Osteoblast (primary cell): ENCODE measurements at regions not wholly inside any gene's neighbourhood (a gene's known extent, or its start where the extent isn't known, plus 50 kb on each side); places are given as distances from the start of the nearest gene placed in this dataset.

Experiments used
- DNase-seq: peaks from one replicate; pipeline ENCODE4 v3.0.0; 2011; ENCODE audit warnings: low spot score, mixed read lengths; ENCODE audit not compliant: insufficient read length; ENCODE audit errors: missing footprints
- H2AFZ ChIP-seq: 2 replicates; pipeline ENCODE4 v1.6.0; 2011; ENCODE audit warnings: mild to moderate bottlenecking, low read length
- H3K27ac ChIP-seq: 2 replicates; pipeline ENCODE4 v1.5.1; 2011; ENCODE audit warnings: mild to moderate bottlenecking, low read depth, low read length, moderate library complexity
- H3K27me3 ChIP-seq: 2 replicates; pipeline ENCODE4 v1.6.0; 2012; ENCODE audit warnings: mild to moderate bottlenecking, control low read depth, inconsistent platforms, low read length, moderate library complexity; ENCODE audit not compliant: insufficient read depth
- H3K36me3 ChIP-seq: 2 replicates; pipeline ENCODE4 v1.5.1; 2011; ENCODE audit warnings: mild to moderate bottlenecking, low read length, control low read depth, moderate library complexity; ENCODE audit not compliant: insufficient read depth
- H3K4me1 ChIP-seq: 2 replicates; pipeline ENCODE4 v1.5.1; 2011; ENCODE audit warnings: mild to moderate bottlenecking, low read length, control low read depth, moderate library complexity; ENCODE audit not compliant: insufficient read depth
- H3K4me2 ChIP-seq: 2 replicates; pipeline ENCODE4 v1.6.0; 2011; ENCODE audit warnings: mild to moderate bottlenecking, low read length; ENCODE audit not compliant: insufficient read depth
- H3K4me3 ChIP-seq: fragments of 200-600 bp; sonication (generic); 3 replicates; pipeline ENCODE4 v1.5.1; 2012; ENCODE audit warnings: mild to moderate bottlenecking, low read length, inconsistent platforms; ENCODE audit not compliant: insufficient read depth
- H3K79me2 ChIP-seq: 2 replicates; pipeline ENCODE4 v1.6.0; 2012; ENCODE audit warnings: mild to moderate bottlenecking, low read length, control low read depth, inconsistent platforms; ENCODE audit not compliant: insufficient read depth
- H3K9me3 ChIP-seq: 2 replicates; pipeline ENCODE4 v1.5.1; 2011; ENCODE audit warnings: low read depth, low read length, control low read depth
- H4K20me1 ChIP-seq: 2 replicates; pipeline ENCODE4 v1.6.0; 2012; ENCODE audit warnings: mild to moderate bottlenecking, low read length, control low read depth; ENCODE audit not compliant: insufficient read depth
- TF ChIP-seq, protein P1 (sequence below): IDR thresholded peaks from 2 replicates; pipeline ENCODE4 v1.5.1; 2011; ENCODE audit warnings: mild to moderate bottlenecking, low read depth, low read length, moderate library complexity; ENCODE audit errors: extremely low read depth

DNA sequence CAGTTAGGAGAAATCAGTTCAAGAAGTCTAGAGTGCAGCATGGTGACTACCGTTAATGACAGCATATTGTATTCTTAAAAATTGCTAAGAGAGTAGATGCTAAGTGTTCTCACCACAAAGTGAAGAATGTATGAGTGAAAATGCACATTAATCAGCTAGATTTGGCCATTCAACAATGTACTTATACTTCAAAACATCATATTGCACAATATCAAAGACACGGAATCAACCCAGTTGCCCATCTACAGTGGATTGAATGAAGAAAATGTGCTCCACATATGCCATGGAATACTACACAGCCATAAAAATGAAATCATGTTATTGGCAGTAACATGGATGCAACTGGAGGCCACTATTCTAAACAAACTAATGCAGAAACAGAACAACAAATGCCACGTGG is 119.9 kb upstream of the NDN start:
- Histone ChIP-seq H3K27ac (no peak overlapping the region), H3K79me2 (no peaks in the 10 kb centered on the region), H2AFZ (no peak overlapping the region), H3K9me3 (peaks cover 6% of the 10 kb centered on the region), H3K27me3 (no peaks in the 10 kb centered on the region), H3K4me1 (no peaks in the 10 kb centered on the region), H3K4me2 (no peak overlapping the region), H3K36me3 (no peaks in the 10 kb centered on the region), H4K20me1 (no peaks in the 10 kb centered on the region), H3K4me3 (no peak overlapping the region)
- no peak for DNase-seq
- TF ChIP-seq, protein P1, sequence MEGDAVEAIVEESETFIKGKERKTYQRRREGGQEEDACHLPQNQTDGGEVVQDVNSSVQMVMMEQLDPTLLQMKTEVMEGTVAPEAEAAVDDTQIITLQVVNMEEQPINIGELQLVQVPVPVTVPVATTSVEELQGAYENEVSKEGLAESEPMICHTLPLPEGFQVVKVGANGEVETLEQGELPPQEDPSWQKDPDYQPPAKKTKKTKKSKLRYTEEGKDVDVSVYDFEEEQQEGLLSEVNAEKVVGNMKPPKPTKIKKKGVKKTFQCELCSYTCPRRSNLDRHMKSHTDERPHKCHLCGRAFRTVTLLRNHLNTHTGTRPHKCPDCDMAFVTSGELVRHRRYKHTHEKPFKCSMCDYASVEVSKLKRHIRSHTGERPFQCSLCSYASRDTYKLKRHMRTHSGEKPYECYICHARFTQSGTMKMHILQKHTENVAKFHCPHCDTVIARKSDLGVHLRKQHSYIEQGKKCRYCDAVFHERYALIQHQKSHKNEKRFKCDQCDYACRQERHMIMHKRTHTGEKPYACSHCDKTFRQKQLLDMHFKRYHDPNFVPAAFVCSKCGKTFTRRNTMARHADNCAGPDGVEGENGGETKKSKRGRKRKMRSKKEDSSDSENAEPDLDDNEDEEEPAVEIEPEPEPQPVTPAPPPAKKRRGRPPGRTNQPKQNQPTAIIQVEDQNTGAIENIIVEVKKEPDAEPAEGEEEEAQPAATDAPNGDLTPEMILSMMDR, result no peak

DNA sequence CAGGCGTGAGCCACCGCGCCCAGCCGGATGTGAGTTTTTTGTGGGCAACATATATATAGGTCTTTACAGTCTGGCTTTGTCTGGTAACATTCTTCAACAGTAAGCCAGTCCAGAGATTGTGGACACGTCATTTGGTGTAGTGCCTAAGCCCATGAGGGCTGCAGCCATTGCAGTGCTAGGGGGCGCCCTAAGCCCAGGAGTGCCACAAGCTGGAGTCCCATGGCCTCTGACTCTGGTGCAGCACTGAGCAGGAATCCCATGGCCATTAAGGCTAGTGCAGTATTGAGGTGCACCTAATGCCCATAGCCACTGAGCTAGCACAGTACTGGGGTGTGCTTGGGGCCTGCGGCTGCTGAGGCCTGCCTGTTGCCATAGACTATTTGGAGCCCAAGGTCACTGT is 136.4 kb upstream of the NDN start:
- no peaks in the 10 kb centered on the region for H3K79me2 ChIP-seq
- no peaks in the 10 kb centered on the region for H3K27me3 ChIP-seq
- H3K4me1 ChIP-seq, result no peaks in the 10 kb centered on the region
- TF ChIP-seq, protein P1, result no peak
- no peaks in the 10 kb centered on the region for H4K20me1 ChIP-seq
- no peak overlapping the region for H2AFZ ChIP-seq
- no peak for DNase-seq
- no peak overlapping the region for H3K4me2 ChIP-seq
- H3K4me3 ChIP-seq, result no peak overlapping the region
- no peak overlapping the region for H3K27ac ChIP-seq
- no peaks in the 10 kb centered on the region for H3K36me3 ChIP-seq
- H3K9me3 ChIP-seq, result no peaks in the 10 kb centered on the region

DNA sequence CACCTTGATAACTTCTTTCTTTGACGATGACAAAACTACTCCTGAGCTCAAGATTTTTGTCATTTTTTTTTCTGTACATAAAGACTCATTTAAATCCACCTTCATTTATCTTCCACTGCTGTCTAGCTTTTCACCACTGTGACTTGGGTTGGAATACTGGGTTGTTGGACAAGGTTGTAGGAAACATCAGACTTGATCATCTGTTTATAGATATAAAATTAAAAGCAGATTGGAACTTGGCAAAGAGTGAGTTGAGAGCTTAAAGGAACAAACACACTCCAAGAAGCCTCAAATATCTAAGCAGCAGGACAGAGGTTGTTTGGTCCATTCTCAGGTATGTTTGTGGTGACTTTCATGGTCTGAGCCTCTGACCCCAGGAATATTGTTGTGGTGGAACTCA is 141.7 kb upstream of the NDN start:
- no peaks in the 10 kb centered on the region for H3K27me3 ChIP-seq
- H3K79me2 ChIP-seq, result no peaks in the 10 kb centered on the region
- no peak overlapping the region for H3K27ac ChIP-seq
- no peak overlapping the region for H3K4me3 ChIP-seq
- H3K36me3 ChIP-seq, result no peaks in the 10 kb centered on the region
- TF ChIP-seq, protein P1, result no peak
- no peak overlapping the region for H2AFZ ChIP-seq
- H4K20me1 ChIP-seq, result no peaks in the 10 kb centered on the region
- H3K4me2 ChIP-seq, result no peak overlapping the region
- DNase-seq, result no peak
- H3K9me3 ChIP-seq, result no peaks in the 10 kb centered on the region
- H3K4me1 ChIP-seq, result no peaks in the 10 kb centered on the region

DNA sequence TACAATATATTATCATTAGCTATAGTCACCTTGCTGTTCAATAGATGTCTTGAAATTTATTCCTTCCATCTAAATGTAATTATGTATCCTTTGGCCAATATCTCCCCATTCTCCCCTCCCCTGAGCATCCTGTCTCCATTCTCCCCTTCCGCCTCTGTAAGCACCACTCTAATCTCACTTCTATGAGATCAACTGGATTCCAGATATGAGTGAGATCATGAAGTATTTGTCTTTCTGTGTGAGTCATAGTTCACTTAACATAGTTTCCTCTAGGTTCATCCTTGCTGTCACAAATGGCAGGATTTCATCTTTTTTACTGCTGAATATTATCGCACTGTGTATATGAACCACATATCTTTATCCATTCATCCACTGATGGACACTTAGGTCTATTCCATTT is 148.8 kb upstream of the NDN start:
- Histone ChIP-seq H3K27ac (no peak overlapping the region), H3K4me1 (no peaks in the 10 kb centered on the region), H4K20me1 (no peaks in the 10 kb centered on the region), H3K9me3 (no peaks in the 10 kb centered on the region), H3K79me2 (no peaks in the 10 kb centered on the region), H3K27me3 (no peaks in the 10 kb centered on the region), H3K4me2 (no peak overlapping the region), H3K4me3 (no peak overlapping the region), H2AFZ (no peak overlapping the region), H3K36me3 (no peaks in the 10 kb centered on the region)
- TF ChIP-seq, protein P1, result no peak
- no peak for DNase-seq
